A549 (cell line): ENCODE measurements at regions not wholly inside any gene's neighbourhood (a gene's known extent, or its start where the extent isn't known, plus 50 kb on each side); places are given as distances from the start of the nearest gene placed in this dataset.

Experiments used
- ATAC-seq, 2 experiments: fragments of 200-7000 bp in 1 of 2; fragments of >200 bp in 1 of 2; cut with Nextera tagmentation in 1 of 2; cut with Tn5 transposase in 1 of 2; 3 replicates each; pipeline versions ENCODE4 v1.8.0 to v1.9.1; 2018 to 2020; ENCODE audit warnings: mild to moderate bottlenecking in 1 of 2, moderate library complexity in 1 of 2
- CTCF ChIA-PET: fragments of 300-600 bp; sonication (Branson Sonifier 250); formaldehyde crosslinking; extraction: SDS; loops from one replicate; lab custom pipeline; 2021; ENCODE audit warnings: antibody characterized with exemption, inconsistent platforms; lab: Yijun Ruan, JAX
- POLR2A ChIA-PET: fragments of 350-600 bp; formaldehyde crosslinking; extraction: SDS; loops from one replicate; lab custom pipeline; 2021; ENCODE audit warnings: antibody characterized with exemption, inconsistent platforms; lab: Yijun Ruan, JAX
- DNase-seq, 2 experiments: peaks; one replicate each; pipeline versions ENCODE4 v3.0.0 to v3.0.0-alpha.2; 2011 to 2016; ENCODE audit warnings: low read depth in 1 of 2, low spot score in 1 of 2
- FAIRE-seq: peaks from 2 replicates; lab custom pipeline; 2011; peaks lifted over from hg19 to GRCh38; lab: Jason Lieb, UNC
- H3K27ac ChIP-seq, 2 experiments: fragments of >200 bp; sonication (Bioruptor Twin); formaldehyde crosslinking; 3 replicates each; pipeline ENCODE4 v1.5.1; 2016 to 2017
- H3K4me1 ChIP-seq: fragments of >200 bp; sonication (Bioruptor Twin); formaldehyde crosslinking; 3 replicates; pipeline ENCODE4 v1.6.1; 2016
- H3K4me2 ChIP-seq: fragments of >200 bp; sonication (Bioruptor Twin); formaldehyde crosslinking; 3 replicates; pipeline ENCODE4 v1.6.1; 2016
- H3K4me3 ChIP-seq: fragments of >200 bp; sonication (Bioruptor Twin); formaldehyde crosslinking; 3 replicates; pipeline ENCODE4 v1.5.1; 2016
- H3K9me3 ChIP-seq: fragments of >200 bp; sonication (Bioruptor Twin); formaldehyde crosslinking; 3 replicates; pipeline ENCODE4 v1.6.1; 2016
- BCL3 ChIP-seq: fragments of >200 bp; sonication (Bioruptor Twin); formaldehyde crosslinking; IDR thresholded peaks from 3 replicates; pipeline ENCODE4 v1.6.1; 2016
- ELK1 ChIP-seq: fragments of 150-350 bp; IDR thresholded peaks from 2 replicates; pipeline ENCODE4 v1.6.1; 2014; ENCODE audit warnings: low read depth, mild to moderate bottlenecking, low read length
- EP300 ChIP-seq, 2 experiments: fragments of >200 bp; sonication (Bioruptor Twin); formaldehyde crosslinking; IDR thresholded peaks; 2 replicates in 1 of 2; 3 replicates in 1 of 2; pipeline ENCODE4 v1.6.1; 2016 to 2017
- FOXS1 ChIP-seq: fragments of 250-450 bp; sonication (Bioruptor Pico); IDR thresholded peaks from 2 replicates; pipeline ENCODE4 v1.5.0; 2020; ENCODE audit warnings: mild to moderate bottlenecking, moderate library complexity
- GATA3 ChIP-seq: IDR thresholded peaks from 2 replicates; pipeline ENCODE4 v1.6.1; 2012; ENCODE audit warnings: borderline replicate concordance
- HDAC2 ChIP-seq: fragments of 200-600 bp; sonication (generic); IDR thresholded peaks from 2 replicates; pipeline ENCODE4 v1.6.1; 2016
- HOXB13 ChIP-seq: fragments of 250-450 bp; sonication (Bioruptor Pico); IDR thresholded peaks from 2 replicates; pipeline ENCODE4 v1.5.0; 2020; ENCODE audit warnings: low read depth, mild to moderate bottlenecking, moderate library complexity
- JUN ChIP-seq, 2 experiments: fragments of >200 bp; sonication (Bioruptor Twin); formaldehyde crosslinking; IDR thresholded peaks; 2 replicates in 1 of 2; 3 replicates in 1 of 2; pipeline ENCODE4 v1.6.1; 2016 to 2017
- MAZ ChIP-seq: fragments of 150-350 bp; IDR thresholded peaks from 2 replicates; pipeline ENCODE4 v1.6.1; 2014; ENCODE audit warnings: antibody characterized with exemption, low read depth, low read length, borderline replicate concordance
- NFE2L2 ChIP-seq: fragments of 150-350 bp; conservative IDR thresholded peaks from 2 replicates; pipeline ENCODE4 v1.6.1; 2014; ENCODE audit warnings: low read length
- POLR2A ChIP-seq: IDR thresholded peaks from 2 replicates; pipeline ENCODE4 v1.6.1; 2012; ENCODE audit warnings: mild to moderate bottlenecking, low read length
- POLR2AphosphoS2 ChIP-seq: conservative IDR thresholded peaks from 2 replicates; pipeline ENCODE4 v1.6.1; 2012; ENCODE audit warnings: low read length, improper control_type of control experiment, inconsistent platforms
- RAD21 ChIP-seq, 2 experiments: fragments of >200 bp in 1 of 2; sonication (Bioruptor Twin) in 1 of 2; formaldehyde crosslinking in 1 of 2; IDR thresholded peaks in 1 of 2; conservative IDR thresholded peaks in 1 of 2; 2 replicates in 1 of 2; 3 replicates in 1 of 2; pipeline ENCODE4 v1.6.1; 2012 to 2018; ENCODE audit warnings: inconsistent platforms in 1 of 2
- RFX5 ChIP-seq: fragments of 450-650 bp; IDR thresholded peaks from 2 replicates; pipeline ENCODE4 v1.7.1; 2014; ENCODE audit warnings: antibody characterized with exemption, mild to moderate bottlenecking, moderate library complexity
- RNF2 ChIP-seq: fragments of 200-600 bp; sonication (generic); IDR thresholded peaks from 2 replicates; pipeline ENCODE4 v1.6.1; 2016; ENCODE audit warnings: low read depth, mild to moderate bottlenecking, antibody characterized with exemption, moderate library complexity, borderline replicate concordance
- SMC3 ChIP-seq: fragments of >200 bp; sonication (Bioruptor Twin); formaldehyde crosslinking; IDR thresholded peaks from 3 replicates; pipeline ENCODE4 v1.6.1; 2018; ENCODE audit warnings: inconsistent platforms
- TP53 ChIP-seq: fragments of 250-450 bp; sonication (Bioruptor Pico); IDR thresholded peaks from 2 replicates; pipeline ENCODE4 v1.5.0; 2021; ENCODE audit warnings: mild to moderate bottlenecking, moderate library complexity
- USF2 ChIP-seq: fragments of 450-650 bp; IDR thresholded peaks from 2 replicates; pipeline ENCODE4 v1.6.1; 2014; ENCODE audit warnings: antibody characterized with exemption
- WGBS: methylation state at CpG from one replicate; pipeline ENCODE4 v1.1.6; 2017; ENCODE audit errors: missing lambda C conversion rate; 5-methylcytosine and 5-hydroxymethylcytosine counted together
- TF ChIP-seq, protein P1 (sequence below): fragments of >200 bp; sonication (Bioruptor Twin); formaldehyde crosslinking; IDR thresholded peaks from 3 replicates; pipeline ENCODE4 v1.5.1; 2016
- TF ChIP-seq, protein P2 (sequence below): IDR thresholded peaks from 2 replicates; pipeline ENCODE4 v1.6.1; 2012

- FAIRE-seq (no peak), DNase-seq (no peak), ATAC-seq (no peak)
- H3K9me3 ChIP-seq, result no peaks in the 10 kb centered on the region
- no peak overlapping the region for H3K4me3 ChIP-seq
- ChIA-PET CTCF (interaction anchor here (0.7 to 5.9 kb wide), 72 partner anchors 8 to 1046 kb away, joined by 3 to 105 read pairs (median 6); partner anchors contain the start of genes MBIP, NKX2-1 and PTCSC3), POLR2A (interaction anchor here (0.7 to 1.4 kb wide), 2 partner anchors 250 to 533 kb away, joined by 3 to 4 read pairs; partner anchors contain the start of gene MBIP)
- 0 out of 5 replicates have a peak, but pooled peaks of 1 of the 2 experiments have one; percentile 7 for TF ChIP-seq RAD21 (conservative IDR thresholded peaks at IDR 0.05 in 1 of 2, IDR thresholded peaks at IDR 0.05 in 1 of 2)
- no peak for TF ChIP-seq TP53 (CRISPR knock-in tag)
- TF ChIP-seq, protein P1, sequence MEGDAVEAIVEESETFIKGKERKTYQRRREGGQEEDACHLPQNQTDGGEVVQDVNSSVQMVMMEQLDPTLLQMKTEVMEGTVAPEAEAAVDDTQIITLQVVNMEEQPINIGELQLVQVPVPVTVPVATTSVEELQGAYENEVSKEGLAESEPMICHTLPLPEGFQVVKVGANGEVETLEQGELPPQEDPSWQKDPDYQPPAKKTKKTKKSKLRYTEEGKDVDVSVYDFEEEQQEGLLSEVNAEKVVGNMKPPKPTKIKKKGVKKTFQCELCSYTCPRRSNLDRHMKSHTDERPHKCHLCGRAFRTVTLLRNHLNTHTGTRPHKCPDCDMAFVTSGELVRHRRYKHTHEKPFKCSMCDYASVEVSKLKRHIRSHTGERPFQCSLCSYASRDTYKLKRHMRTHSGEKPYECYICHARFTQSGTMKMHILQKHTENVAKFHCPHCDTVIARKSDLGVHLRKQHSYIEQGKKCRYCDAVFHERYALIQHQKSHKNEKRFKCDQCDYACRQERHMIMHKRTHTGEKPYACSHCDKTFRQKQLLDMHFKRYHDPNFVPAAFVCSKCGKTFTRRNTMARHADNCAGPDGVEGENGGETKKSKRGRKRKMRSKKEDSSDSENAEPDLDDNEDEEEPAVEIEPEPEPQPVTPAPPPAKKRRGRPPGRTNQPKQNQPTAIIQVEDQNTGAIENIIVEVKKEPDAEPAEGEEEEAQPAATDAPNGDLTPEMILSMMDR, result no peak
- no peak for TF ChIP-seq JUN (IDR thresholded peaks at IDR 0.05)
- H3K4me1 ChIP-seq, result peaks cover 16% of the 10 kb centered on the region
- no peak overlapping the region for H3K27ac ChIP-seq
- WGBS, result 39% methylated on average over 4 of the region's 4 CpGs
- H3K4me2 ChIP-seq, result no peak overlapping the region
These were observed 105.8 kb downstream of the PTCSC3 start for GRCh38 chr14:36070720-36071043.

DNA sequence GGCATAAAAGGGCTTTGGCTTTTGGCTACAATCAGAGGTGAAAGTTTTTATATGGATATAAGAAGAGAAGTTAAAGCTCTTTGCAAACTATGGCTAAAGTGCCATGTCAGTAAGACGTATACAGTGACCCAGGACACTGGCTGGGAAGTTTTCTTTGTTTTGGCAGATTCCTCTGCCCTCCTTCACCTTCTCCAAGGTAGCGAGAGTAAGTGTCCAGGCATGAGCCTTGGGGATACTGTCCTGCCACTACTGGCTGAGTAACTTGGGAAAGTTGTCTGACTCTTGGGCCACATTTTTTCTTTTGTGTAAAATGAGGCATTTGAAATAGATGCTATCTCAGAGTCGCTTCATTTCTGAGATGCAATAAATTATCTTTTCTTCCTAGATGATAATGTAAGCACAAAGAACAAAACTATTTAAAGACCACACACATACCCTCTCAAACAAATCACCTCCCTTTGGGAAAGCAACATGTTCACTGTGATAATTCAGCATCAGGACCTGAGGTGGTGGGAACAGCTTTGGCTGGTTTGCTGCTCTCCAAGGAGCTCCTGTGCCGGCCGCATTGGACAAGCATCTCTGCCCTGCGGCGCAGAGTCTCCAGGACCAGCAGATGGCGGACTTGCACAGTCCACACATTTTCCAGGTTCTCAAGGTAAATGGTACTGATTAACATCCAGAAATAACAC lies 106.3 kb downstream of the PTCSC3 start:
- Histone ChIP-seq H3K4me1 (peaks cover 16% of the 10 kb centered on the region), H3K4me2 (0 out of 3 replicates have a peak overlapping the region, but pooled peaks have one; percentile 56), H3K4me3 (no peak overlapping the region), H3K9me3 (no peaks in the 10 kb centered on the region), H3K27ac (no peak overlapping the region)
- POLR2A ChIA-PET, result interaction anchor here (0.7 to 1.4 kb wide), 2 partner anchors 251 to 534 kb away, joined by 3 to 4 read pairs; partner anchors contain the start of gene MBIP
- peak; percentile 95 to 96 for ATAC-seq
- FAIRE-seq, result no peak
- CTCF ChIA-PET, result interaction anchor here (0.5 to 5.9 kb wide), 94 partner anchors 9 to 1130 kb away, joined by 3 to 105 read pairs (median 5); partner anchors contain the start of genes MBIP, NKX2-1 and PTCSC3
- peak; percentile 57 to 82 for DNase-seq
- TF ChIP-seq POLR2AphosphoS2 (no peak), SMC3 (peak; percentile 93), RAD21 (conservative IDR thresholded peaks at IDR 0.05 in 1 of 2, IDR thresholded peaks at IDR 0.05 in 1 of 2) (peak; percentile 94 to 96), POLR2A (no peak)
- TF ChIP-seq, protein P1, result peak; percentile 91
- 20% methylated on average over 8 of the region's 8 CpGs for WGBS

DNA sequence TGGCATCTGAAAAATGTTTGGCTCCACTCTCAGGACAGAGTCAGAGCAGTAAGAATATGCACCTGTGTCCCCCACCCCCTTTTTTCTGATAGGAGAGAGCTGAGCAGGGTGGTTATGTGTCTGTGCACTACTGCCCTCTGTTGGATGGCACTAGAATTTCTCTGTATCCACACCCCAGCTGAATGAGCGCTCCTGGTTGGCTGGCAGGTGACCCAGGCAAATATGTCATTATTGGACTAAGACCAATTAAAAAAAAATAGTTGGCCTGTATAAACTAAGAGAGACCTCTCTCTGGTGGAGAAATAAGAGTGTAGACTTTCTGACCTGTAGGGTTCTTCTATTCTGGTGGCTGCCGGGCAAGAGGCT lies 107.0 kb downstream of the PTCSC3 start:
- Histone ChIP-seq H3K4me1 (peaks cover 16% of the 10 kb centered on the region), H3K27ac (no peak overlapping the region), H3K4me3 (no peak overlapping the region), H3K4me2 (peak overlapping the region; percentile 56), H3K9me3 (no peaks in the 10 kb centered on the region)
- peak; percentile 78 to 93 for ATAC-seq
- POLR2A ChIA-PET, result interaction anchor here (1.4 kb wide), 1 partner anchor 251 kb away, joined by 4 read pairs; the partner anchor contains the start of gene MBIP
- 40% methylated on average over 2 of the region's 2 CpGs for WGBS
- no peak for FAIRE-seq
- CTCF ChIA-PET, result interaction anchor here (0.5 to 5.9 kb wide), 71 partner anchors 9 to 1047 kb away, joined by 3 to 105 read pairs (median 5); partner anchors contain the start of genes MBIP, NKX2-1 and PTCSC3
- DNase-seq, result peak; percentile 45 to 62
- TF ChIP-seq USF2, result no peak
- TF ChIP-seq, protein P1, result peak; percentile 62
- peak; percentile 59 to 60; a peak in 4 of 5 replicates for TF ChIP-seq RAD21 (conservative IDR thresholded peaks at IDR 0.05 in 1 of 2, IDR thresholded peaks at IDR 0.05 in 1 of 2)
- TF ChIP-seq, protein P2, sequence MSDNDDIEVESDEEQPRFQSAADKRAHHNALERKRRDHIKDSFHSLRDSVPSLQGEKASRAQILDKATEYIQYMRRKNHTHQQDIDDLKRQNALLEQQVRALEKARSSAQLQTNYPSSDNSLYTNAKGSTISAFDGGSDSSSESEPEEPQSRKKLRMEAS, result no peak
- TF ChIP-seq ELK1, result no peak
- TF ChIP-seq RNF2, result no peak
- TF ChIP-seq RFX5, result no peak
- TF ChIP-seq HOXB13 (CRISPR knock-in tag), result no peak
- no peak for TF ChIP-seq JUN (IDR thresholded peaks at IDR 0.05)
- no peak for TF ChIP-seq HDAC2
- no peak for TF ChIP-seq BCL3
- peak; percentile 54 for TF ChIP-seq SMC3
- TF ChIP-seq NFE2L2, result no peak
- no peak for TF ChIP-seq MAZ
- no peak for TF ChIP-seq GATA3
- no peak for TF ChIP-seq EP300 (IDR thresholded peaks at IDR 0.05)
- no peak for TF ChIP-seq FOXS1 (CRISPR knock-in tag)
